GM12891 (cell line): ENCODE measurements at regions not wholly inside any gene's neighbourhood (a gene's known extent, or its start where the extent isn't known, plus 50 kb on each side); places are given as distances from the start of the nearest gene placed in this dataset.

Source experiments
- POLR2A ChIP-seq: IDR thresholded peaks from 2 replicates; pipeline ENCODE4 v1.6.1; 2011; ENCODE audit warnings: low read depth, low read length, control low read depth
- POLR2AphosphoS5 ChIP-seq: IDR thresholded peaks from 2 replicates; pipeline ENCODE4 v1.6.1; 2011; ENCODE audit warnings: low read depth, low read length, control low read depth
- TAF1 ChIP-seq: IDR thresholded peaks from 2 replicates; pipeline ENCODE4 v1.6.1; 2011; ENCODE audit warnings: low read depth, low read length, control low read depth

- TF ChIP-seq POLR2A (no peak), TAF1 (no peak), POLR2AphosphoS5 (no peak)
Observed at GRCh38 chr15:88312941-88313579, 56.5 kb upstream of the NTRK3 start.
